ENCODE measurements at regions not wholly inside any gene's neighbourhood (a gene's known extent, or its start where the extent isn't known, plus 50 kb on each side); places are given as distances from the start of the nearest gene placed in this dataset.

GRCh38 chr1:82463951-82464350, 663.2 kb downstream of the ADGRL2 start:
- no peaks in the 10 kb centered on the region for H3K9me3 Mint-ChIP-seq
- H3K79me2 ChIP-seq (ENCODE audit: low read depth): no peaks in the 10 kb centered on the region
- H3F3A ChIP-seq (ENCODE audit: low read depth): no peaks in the 10 kb centered on the region
- H3K4me2 ChIP-seq: no peak overlapping the region
- H3K36me3 ChIP-seq: no peaks in the 10 kb centered on the region
- no peaks in the 10 kb centered on the region for H3K36me3 Mint-ChIP-seq
- no peaks in the 10 kb centered on the region for H3K27me3 Mint-ChIP-seq (ENCODE audit: insufficient read depth, low read depth)
- no peak overlapping the region for H3K4me3 ChIP-seq
- no peak overlapping the region for H3K27ac Mint-ChIP-seq
- no peaks in the 10 kb centered on the region for H3K9me3 ChIP-seq (ENCODE audit: low read depth)
- no peaks in the 10 kb centered on the region for H4K20me1 ChIP-seq (ENCODE audit: low read depth)
- peaks cover 11% of the 10 kb centered on the region for H3K4me1 ChIP-seq
- no peak overlapping the region for H2AFZ ChIP-seq (replicated peaks)
- H3K27me3 ChIP-seq: no peaks in the 10 kb centered on the region
- TF ChIP-seq EZH2 (IDR thresholded peaks at IDR 0.05): no peak
- TF ChIP-seq CTCF (IDR thresholded peaks at IDR 0.05): no peak
- no peak for TF ChIP-seq EZH2phosphoT487 (IDR thresholded peaks at IDR 0.05)
- H3K27ac ChIP-seq: no peak overlapping the region
- H3K4me1 Mint-ChIP-seq: peaks cover 10% of the 10 kb centered on the region
- DNase-seq (ENCODE audit: low spot score): no peak
- no peak overlapping the region for H3K9ac ChIP-seq
- no peak overlapping the region for H3K4me3 Mint-ChIP-seq

GRCh38 chr1:82462366-82462765, 661.6 kb downstream of the ADGRL2 start:
- no peak for DNase-seq (ENCODE audit: low spot score)
- no peaks in the 10 kb centered on the region for H3K27me3 Mint-ChIP-seq (ENCODE audit: insufficient read depth, low read depth)

GRCh38 chr1:82455342-82455741, 654.6 kb downstream of the ADGRL2 start:
- Mint-ChIP-seq H3K36me3 (no peaks in the 10 kb centered on the region), H3K4me1 (peaks cover 4% of the 10 kb centered on the region), H3K4me3 (no peak overlapping the region), H3K27ac (no peak overlapping the region), H3K27me3 (ENCODE audit: insufficient read depth, low read depth) (peaks cover 2% of the 10 kb centered on the region), H3K9me3 (peaks cover 10% of the 10 kb centered on the region)
- Histone ChIP-seq H3F3A (ENCODE audit: low read depth) (no peaks in the 10 kb centered on the region), H3K36me3 (no peaks in the 10 kb centered on the region), H3K4me2 (no peak overlapping the region), H3K27me3 (no peaks in the 10 kb centered on the region), H2AFZ (replicated peaks) (peak overlapping the region; percentile 40), H3K4me1 (no peaks in the 10 kb centered on the region), H4K20me1 (ENCODE audit: low read depth) (no peaks in the 10 kb centered on the region), H3K79me2 (ENCODE audit: low read depth) (no peaks in the 10 kb centered on the region), H3K9me3 (ENCODE audit: low read depth) (peaks cover 4% of the 10 kb centered on the region), H3K27ac (no peak overlapping the region), H3K9ac (no peak overlapping the region), H3K4me3 (no peak overlapping the region)
- DNase-seq (ENCODE audit: low spot score): no peak
- no peak for TF ChIP-seq EZH2phosphoT487 (IDR thresholded peaks at IDR 0.05)
- no peak for TF ChIP-seq EZH2 (IDR thresholded peaks at IDR 0.05)

More at GRCh38 chr1:82462366-82462765, 661.6 kb downstream of the ADGRL2 start:
- Histone ChIP-seq H3K4me2 (no peak overlapping the region), H3F3A (ENCODE audit: low read depth) (no peaks in the 10 kb centered on the region), H3K27ac (no peak overlapping the region), H3K4me1 (peaks cover 11% of the 10 kb centered on the region), H3K4me3 (no peak overlapping the region), H2AFZ (replicated peaks) (no peak overlapping the region), H3K79me2 (ENCODE audit: low read depth) (no peaks in the 10 kb centered on the region), H3K27me3 (no peaks in the 10 kb centered on the region), H3K36me3 (no peaks in the 10 kb centered on the region), H3K9me3 (ENCODE audit: low read depth) (no peaks in the 10 kb centered on the region), H4K20me1 (ENCODE audit: low read depth) (no peaks in the 10 kb centered on the region), H3K9ac (no peak overlapping the region)
- no peak overlapping the region for H3K4me3 Mint-ChIP-seq
- H3K36me3 Mint-ChIP-seq: no peaks in the 10 kb centered on the region
- no peaks in the 10 kb centered on the region for H3K9me3 Mint-ChIP-seq
- peaks cover 10% of the 10 kb centered on the region for H3K4me1 Mint-ChIP-seq
- H3K27ac Mint-ChIP-seq: no peak overlapping the region
- no peak for TF ChIP-seq EZH2phosphoT487 (IDR thresholded peaks at IDR 0.05)
- TF ChIP-seq CTCF (IDR thresholded peaks at IDR 0.05): no peak
- no peak for TF ChIP-seq EZH2 (IDR thresholded peaks at IDR 0.05)

- H3K9me3 Mint-ChIP-seq: peaks cover 13% of the 10 kb centered on the region
- no peak overlapping the region for H3K27ac Mint-ChIP-seq
- H3K27me3 Mint-ChIP-seq (ENCODE audit: insufficient read depth, low read depth): peaks cover 2% of the 10 kb centered on the region
- no peaks in the 10 kb centered on the region for H4K20me1 ChIP-seq (ENCODE audit: low read depth)
- H3F3A ChIP-seq (ENCODE audit: low read depth): no peaks in the 10 kb centered on the region
- no peak overlapping the region for H3K27ac ChIP-seq
- no peak for DNase-seq (ENCODE audit: low spot score)
- H2AFZ ChIP-seq (replicated peaks): no peak overlapping the region
- peaks cover 4% of the 10 kb centered on the region for H3K9me3 ChIP-seq (ENCODE audit: low read depth)
- H3K4me1 Mint-ChIP-seq: peaks cover 4% of the 10 kb centered on the region
- no peaks in the 10 kb centered on the region for H3K36me3 Mint-ChIP-seq
- H3K4me1 ChIP-seq: peaks cover 4% of the 10 kb centered on the region
- no peaks in the 10 kb centered on the region for H3K27me3 ChIP-seq
- no peak overlapping the region for H3K4me2 ChIP-seq
- no peaks in the 10 kb centered on the region for H3K79me2 ChIP-seq (ENCODE audit: low read depth)
- H3K4me3 Mint-ChIP-seq: no peak overlapping the region
- no peak for TF ChIP-seq EZH2 (IDR thresholded peaks at IDR 0.05)
- TF ChIP-seq EZH2phosphoT487 (IDR thresholded peaks at IDR 0.05): no peak
- no peak for TF ChIP-seq CTCF (IDR thresholded peaks at IDR 0.05)
- no peak overlapping the region for H3K9ac ChIP-seq
- H3K36me3 ChIP-seq: no peaks in the 10 kb centered on the region
- H3K4me3 ChIP-seq: no peak overlapping the region
Observed at GRCh38 chr1:82454431-82454830, 653.7 kb downstream of the ADGRL2 start.
